AG09309 (cell line): ENCODE measurements at regions not wholly inside any gene's neighbourhood (a gene's known extent, or its start where the extent isn't known, plus 50 kb on each side); places are given as distances from the start of the nearest gene placed in this dataset.

Experiments
- DNase-seq: peaks from one replicate; pipeline ENCODE4 v3.0.0-alpha.2; 2010; ENCODE audit warnings: low read depth
- H3K4me3 ChIP-seq: 2 replicates; pipeline ENCODE4 v1.5.1; 2011; ENCODE audit warnings: mild to moderate bottlenecking, low read depth, low read length, moderate library complexity; ENCODE audit not compliant: control insufficient read depth
- TF ChIP-seq, protein P1 (sequence below): IDR thresholded peaks from 2 replicates; pipeline ENCODE4 v1.5.1; 2011; ENCODE audit warnings: mild to moderate bottlenecking, low read depth, low read length, inconsistent platforms; ENCODE audit not compliant: insufficient read depth, control insufficient read depth; ENCODE audit errors: missing control alignments

GRCh38 chr5:73234204-73234555, 61.2 kb downstream of the TMEM174 start:
- TF ChIP-seq, protein P1, sequence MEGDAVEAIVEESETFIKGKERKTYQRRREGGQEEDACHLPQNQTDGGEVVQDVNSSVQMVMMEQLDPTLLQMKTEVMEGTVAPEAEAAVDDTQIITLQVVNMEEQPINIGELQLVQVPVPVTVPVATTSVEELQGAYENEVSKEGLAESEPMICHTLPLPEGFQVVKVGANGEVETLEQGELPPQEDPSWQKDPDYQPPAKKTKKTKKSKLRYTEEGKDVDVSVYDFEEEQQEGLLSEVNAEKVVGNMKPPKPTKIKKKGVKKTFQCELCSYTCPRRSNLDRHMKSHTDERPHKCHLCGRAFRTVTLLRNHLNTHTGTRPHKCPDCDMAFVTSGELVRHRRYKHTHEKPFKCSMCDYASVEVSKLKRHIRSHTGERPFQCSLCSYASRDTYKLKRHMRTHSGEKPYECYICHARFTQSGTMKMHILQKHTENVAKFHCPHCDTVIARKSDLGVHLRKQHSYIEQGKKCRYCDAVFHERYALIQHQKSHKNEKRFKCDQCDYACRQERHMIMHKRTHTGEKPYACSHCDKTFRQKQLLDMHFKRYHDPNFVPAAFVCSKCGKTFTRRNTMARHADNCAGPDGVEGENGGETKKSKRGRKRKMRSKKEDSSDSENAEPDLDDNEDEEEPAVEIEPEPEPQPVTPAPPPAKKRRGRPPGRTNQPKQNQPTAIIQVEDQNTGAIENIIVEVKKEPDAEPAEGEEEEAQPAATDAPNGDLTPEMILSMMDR: no peak
- no peak for DNase-seq
- no peak overlapping the region for H3K4me3 ChIP-seq

GRCh38 chr5:73233461-73234203, 60.6 kb downstream of the TMEM174 start:
- peak overlapping the region; percentile 20 for H3K4me3 ChIP-seq
- TF ChIP-seq, protein P1: peak; percentile 15
- no peak for DNase-seq

GRCh38 chr5:73233053-73233460, 60.1 kb downstream of the TMEM174 start:
- TF ChIP-seq, protein P1: no peak
- DNase-seq: no peak
- no peak overlapping the region for H3K4me3 ChIP-seq

GRCh38 chr5:73232266-73233041, 59.5 kb downstream of the TMEM174 start:
- DNase-seq: no peak
- no peak overlapping the region for H3K4me3 ChIP-seq
- TF ChIP-seq, protein P1: no peak

- TF ChIP-seq, protein P1: no peak
- no peak for DNase-seq
- no peak overlapping the region for H3K4me3 ChIP-seq
Observed at GRCh38 chr5:73231246-73231778, 58.3 kb downstream of the TMEM174 start.

DNA sequence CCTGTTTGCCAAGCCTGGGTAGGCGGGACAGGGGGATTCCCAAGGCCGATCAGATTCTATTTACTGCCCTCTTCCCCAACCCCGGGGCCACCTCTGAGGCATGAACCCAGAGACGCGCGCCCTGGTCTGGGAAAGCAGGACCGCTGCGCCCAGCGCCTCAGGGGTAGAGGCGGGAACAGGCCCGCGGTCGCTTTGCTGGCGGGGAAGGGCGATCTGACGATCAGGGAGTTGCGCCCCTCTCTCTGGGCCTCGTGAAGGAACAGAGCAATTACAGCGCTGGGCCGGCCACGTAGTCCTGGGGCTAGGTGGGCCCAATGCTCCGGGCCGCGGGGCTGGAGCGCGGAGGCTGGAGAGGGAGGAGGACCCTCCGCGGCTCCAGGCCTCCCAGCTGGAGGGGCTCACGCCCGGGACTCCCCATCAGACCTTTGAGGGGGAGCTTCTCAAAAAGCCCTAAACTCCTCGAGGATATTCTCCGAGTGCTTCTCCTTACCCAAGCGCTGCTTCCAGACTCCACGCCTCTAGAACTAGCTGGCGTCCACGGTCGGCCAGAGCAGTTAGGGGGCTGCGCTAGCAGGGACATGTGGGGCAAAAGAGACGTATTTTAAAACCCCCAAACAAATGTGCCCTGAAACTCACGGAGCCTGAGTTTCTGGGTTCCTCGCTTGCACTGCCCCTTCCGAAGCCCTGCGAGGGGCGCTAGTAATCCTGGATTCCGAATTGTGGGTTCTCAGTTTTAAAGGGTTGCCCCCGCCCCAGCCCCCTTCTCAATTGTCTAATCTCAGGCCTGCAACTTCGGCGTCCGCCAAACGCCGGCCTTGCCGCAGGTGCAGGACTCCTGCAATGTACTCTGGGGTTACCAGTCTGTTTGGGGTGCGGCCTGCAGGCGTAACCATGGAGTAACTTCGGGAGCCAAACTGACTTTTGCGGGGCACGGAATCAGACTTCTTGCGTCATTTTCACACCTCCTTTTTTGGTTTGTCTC, 57.6 kb downstream of the TMEM174 start:
- TF ChIP-seq, protein P1: no peak
- DNase-seq: no peak
- no peak overlapping the region for H3K4me3 ChIP-seq
